ENCODE measurements at regions not wholly inside any gene's neighbourhood (a gene's known extent, or its start where the extent isn't known, plus 50 kb on each side); places are given as distances from the start of the nearest gene placed in this dataset.

GRCh38 chr16:55406651-55407050 lies 72.3 kb upstream of the MMP2 start:
- BruUV-seq (replicated peaks) = no TSS peak
- H3K36me3 ChIP-seq (ENCODE audit: control insufficient read depth in 1 of 2, insufficient read depth in 2 of 2, low read length in 2 of 2) = no peaks in the 10 kb centered on the region
- intact Hi-C loops (cut with micrococcal nuclease) = no loop called here
- no peak overlapping the region for H3K9ac ChIP-seq (ENCODE audit: low read length)
- no peak overlapping the region for H3K4me3 ChIP-seq (replicated peaks in 1 of 2; ENCODE audit: low read depth in 1 of 2, low read length in 2 of 2)
- H3K4me2 ChIP-seq (ENCODE audit: low read length) = no peak overlapping the region
- H2AFZ ChIP-seq (ENCODE audit: low read depth, low read length, poor library complexity, severe bottlenecking) = no peak overlapping the region
- DNase-seq (ENCODE audit: low read depth, low spot score) (no peak), ATAC-seq (no peak)
- H3K27ac ChIP-seq (ENCODE audit: low read depth, low read length) = no peak overlapping the region
- CTCF ChIA-PET = no interaction called here
- H4K20me1 ChIP-seq (ENCODE audit: insufficient read depth) = no peaks in the 10 kb centered on the region
- no peaks in the 10 kb centered on the region for H3K9me3 ChIP-seq (ENCODE audit: control insufficient read depth in 1 of 2, insufficient read depth in 1 of 2, low read depth in 1 of 2, low read length in 2 of 2)
- RAD21 ChIA-PET (ENCODE audit: low non-redundant PET in 1 of 2, low total read pairs in 2 of 2, uncharacterized antibody in 2 of 2, unreplicated experiment in 2 of 2) = no interaction called here
- H3K79me2 ChIP-seq (ENCODE audit: insufficient read depth, low read length) = no peaks in the 10 kb centered on the region
- H3K4me1 ChIP-seq (ENCODE audit: control insufficient read depth in 1 of 2, insufficient read depth in 2 of 2, low read length in 2 of 2) = no peaks in the 10 kb centered on the region
- H3K27me3 ChIP-seq (ENCODE audit: insufficient read depth, low read length) = peaks cover 57% of the 10 kb centered on the region
- POLR2A ChIA-PET = no interaction called here
- no peak for TF ChIP-seq ZNF274 (IDR thresholded peaks at IDR 0.05; ENCODE audit: low read depth, low read length)
- no peak for TF ChIP-seq ELF1 (IDR thresholded peaks at IDR 0.05; ENCODE audit: borderline replicate concordance, low read depth)
- no peak for TF ChIP-seq RAD21 (IDR thresholded peaks at IDR 0.05; ENCODE audit: low read depth)
- no peak for TF ChIP-seq CEBPB (IDR thresholded peaks at IDR 0.05; ENCODE audit: low read depth)
- TF ChIP-seq YY1 (IDR thresholded peaks at IDR 0.05; ENCODE audit: extremely low read depth, insufficient replicate concordance, low read depth, low read length) = no peak
- TF ChIP-seq JUND (IDR thresholded peaks at IDR 0.05) = no peak
- TF ChIP-seq SP1 (IDR thresholded peaks at IDR 0.05; ENCODE audit: low read depth) = no peak
- TF ChIP-seq ATF3 (IDR thresholded peaks at IDR 0.05) = no peak
- no peak for TF ChIP-seq EGR1 (IDR thresholded peaks at IDR 0.05; ENCODE audit: low read depth)
- no peak for TF ChIP-seq EZH2phosphoT487 (IDR thresholded peaks at IDR 0.05; ENCODE audit: borderline replicate concordance)
- no peak for TF ChIP-seq ZBTB33 (IDR thresholded peaks at IDR 0.05; ENCODE audit: extremely low read depth, insufficient replicate concordance, low read length)
- no peak for TF ChIP-seq POLR2A (IDR thresholded peaks at IDR 0.05; ENCODE audit: borderline replicate concordance, extremely low read depth, insufficient read depth, insufficient read length)
- no peaks in the 10 kb centered on the region for H3K9me2 ChIP-seq (ENCODE audit: insufficient read depth)
